GM21717 (cell line): ENCODE measurements at regions not wholly inside any gene's neighbourhood (a gene's known extent, or its start where the extent isn't known, plus 50 kb on each side); places are given as distances from the start of the nearest gene placed in this dataset.
"Not testable (repeated sequence)": the region's sequence is repeated elsewhere in the genome, so short reads cannot be mapped to it uniquely, and the experiment has no call there.

ENCODE experiments used
- ATAC-seq: cut with Tn5 transposase; IDR thresholded peaks from one replicate; pipeline ENCODE4 v1.9.1; 2021; ENCODE audit warnings: mild to moderate bottlenecking, moderate library complexity; ENCODE audit not compliant: unreplicated experiment

- ATAC-seq, result no peak
Observed at GRCh38 chr14:89056394-89056793, 231.9 kb downstream of the TTC8 start.

GRCh38 chr14:89058697-89059096 lies 234.2 kb downstream of the TTC8 start:
- no peak for ATAC-seq

- ATAC-seq, result no peak
Observed at GRCh38 chr14:89060191-89060590, 235.7 kb downstream of the TTC8 start.

GRCh38 chr14:89061696-89062095 lies 237.2 kb downstream of the TTC8 start:
- no peak for ATAC-seq

GRCh38 chr14:89065879-89066278 lies 241.4 kb downstream of the TTC8 start:
- ATAC-seq, result no peak

GRCh38 chr14:89067293-89067972 lies 243.0 kb downstream of the TTC8 start:
- no peak for ATAC-seq

GRCh38 chr14:89078021-89078795 lies 253.8 kb downstream of the TTC8 start:
- ATAC-seq, result no peak

GRCh38 chr14:89085231-89085731 lies 260.8 kb downstream of the TTC8 start:
- no peak for ATAC-seq

GRCh38 chr14:89085737-89086382 lies 261.4 kb downstream of the TTC8 start:
- ATAC-seq, result no peak

- no peak for ATAC-seq
Observed at GRCh38 chr14:89088530-89088929, 264.1 kb downstream of the TTC8 start.

GRCh38 chr14:89089330-89089729 lies 264.9 kb downstream of the TTC8 start:
- ATAC-seq, result no peak

- ATAC-seq, result no peak
Observed at GRCh38 chr14:89091781-89092180, 267.3 kb downstream of the TTC8 start.

GRCh38 chr14:89093083-89093730 lies 268.8 kb downstream of the TTC8 start:
- ATAC-seq, result no peak

GRCh38 chr14:89095036-89095435 lies 270.6 kb downstream of the TTC8 start:
- no peak for ATAC-seq

- ATAC-seq, result no peak
Observed at GRCh38 chr14:89096946-89097345, 272.5 kb downstream of the TTC8 start.

GRCh38 chr14:89098254-89098653 lies 273.8 kb downstream of the TTC8 start:
- no peak for ATAC-seq

- ATAC-seq, result not testable (repeated sequence)
Observed at GRCh38 chr14:89104171-89104817, 279.8 kb downstream of the TTC8 start.

- not testable (repeated sequence) for ATAC-seq
Observed at GRCh38 chr14:89104861-89105260, 280.4 kb downstream of the TTC8 start.
